Endodermal cell (in vitro differentiated cells): ENCODE measurements at regions not wholly inside any gene's neighbourhood (a gene's known extent, or its start where the extent isn't known, plus 50 kb on each side); places are given as distances from the start of the nearest gene placed in this dataset.

Source experiments
- DNase-seq: peaks from one replicate; pipeline ENCODE4 v3.0.0-alpha.2; 2017
- H3K27ac ChIP-seq: 2 replicates; pipeline ENCODE4 v1.5.1; 2013; ENCODE audit warnings: mild to moderate bottlenecking, low read depth, low read length, moderate library complexity
- H3K27me3 ChIP-seq: 2 replicates; pipeline ENCODE4 v1.6.1; 2013; ENCODE audit warnings: mild to moderate bottlenecking, low read length, moderate library complexity; ENCODE audit not compliant: insufficient read depth, control insufficient read depth, poor library complexity, severe bottlenecking
- H3K36me3 ChIP-seq: 2 replicates; pipeline ENCODE4 v1.7.0; 2013; ENCODE audit warnings: mild to moderate bottlenecking, low read length, moderate library complexity; ENCODE audit not compliant: control insufficient read depth, insufficient read depth
- H3K4me1 ChIP-seq: one replicate; pipeline ENCODE4 v1.7.0; 2013; ENCODE audit warnings: low read length; ENCODE audit not compliant: control insufficient read depth, insufficient read depth
- H3K4me3 ChIP-seq: 2 replicates; pipeline ENCODE4 v1.5.1; 2013; ENCODE audit warnings: mild to moderate bottlenecking, low read length, moderate library complexity
- H3K9ac ChIP-seq: 2 replicates; pipeline ENCODE4 v1.6.1; 2013; ENCODE audit warnings: mild to moderate bottlenecking, low read length, moderate library complexity; ENCODE audit not compliant: poor library complexity, severe bottlenecking; ENCODE audit errors: extremely low read depth
- H3K9me3 ChIP-seq: 2 replicates; pipeline ENCODE4 v1.6.1; 2013; ENCODE audit warnings: mild to moderate bottlenecking, low read length, moderate library complexity; ENCODE audit not compliant: control insufficient read depth
- H3K27ac Mint-ChIP-seq: 2 replicates; pipeline ENCODE4 v1.8.0; 2020; ENCODE audit warnings: mixed read lengths
- H3K27me3 Mint-ChIP-seq: 2 replicates; pipeline ENCODE4 v1.8.0; 2021; ENCODE audit warnings: mild to moderate bottlenecking, mixed read lengths; ENCODE audit not compliant: insufficient read depth
- H3K36me3 Mint-ChIP-seq: 2 replicates; pipeline ENCODE4 v1.8.0; 2020; ENCODE audit warnings: low read depth, mixed read lengths
- H3K4me1 Mint-ChIP-seq: 2 replicates; pipeline ENCODE4 v1.8.0; 2020; ENCODE audit warnings: mixed read lengths
- H3K4me3 Mint-ChIP-seq: 2 replicates; pipeline ENCODE4 v1.8.0; 2020; ENCODE audit warnings: mild to moderate bottlenecking, moderate library complexity, mixed read lengths
- H3K9me3 Mint-ChIP-seq: 2 replicates; pipeline ENCODE4 v1.8.0; 2020; ENCODE audit warnings: mild to moderate bottlenecking, mixed read lengths
- CTCF ChIP-seq: fragments of 200-600 bp; sonication (generic); conservative IDR thresholded peaks from 2 replicates; pipeline ENCODE4 v1.5.0; 2021; ENCODE audit warnings: antibody characterized with exemption, mild to moderate bottlenecking
- WGBS, 2 experiments: methylation state at CpG; one replicate each; pipeline versions ENCODE4 v1.1.5 to v1.1.7; 2013; ENCODE audit warnings: missing lambda C conversion rate in 2 of 2, mixed read lengths in 1 of 2; ENCODE audit not compliant: insufficient coverage in 1 of 2, insufficient read length in 1 of 2; 5-methylcytosine and 5-hydroxymethylcytosine counted together

- H3K4me3 ChIP-seq = no peak overlapping the region
- Mint-ChIP-seq H3K27me3 (no peaks in the 10 kb centered on the region), H3K27ac (no peak overlapping the region), H3K36me3 (no peaks in the 10 kb centered on the region), H3K4me1 (no peaks in the 10 kb centered on the region), H3K4me3 (no peak overlapping the region), H3K9me3 (peaks cover 17% of the 10 kb centered on the region)
- H3K9ac ChIP-seq = no peak overlapping the region
- no peak overlapping the region for H3K27ac ChIP-seq
- no peaks in the 10 kb centered on the region for H3K4me1 ChIP-seq
- 98 to 100% methylated on average over 1 to 2 of the region's 2 CpGs for WGBS, 2 experiments
- H3K27me3 ChIP-seq = no peaks in the 10 kb centered on the region
- H3K9me3 ChIP-seq = no peaks in the 10 kb centered on the region
- no peak for DNase-seq
- no peak for TF ChIP-seq CTCF
- H3K36me3 ChIP-seq = no peaks in the 10 kb centered on the region
Observed at GRCh38 chr13:54928071-54928470, 1899.5 kb downstream of the OLFM4 start.

DNA sequence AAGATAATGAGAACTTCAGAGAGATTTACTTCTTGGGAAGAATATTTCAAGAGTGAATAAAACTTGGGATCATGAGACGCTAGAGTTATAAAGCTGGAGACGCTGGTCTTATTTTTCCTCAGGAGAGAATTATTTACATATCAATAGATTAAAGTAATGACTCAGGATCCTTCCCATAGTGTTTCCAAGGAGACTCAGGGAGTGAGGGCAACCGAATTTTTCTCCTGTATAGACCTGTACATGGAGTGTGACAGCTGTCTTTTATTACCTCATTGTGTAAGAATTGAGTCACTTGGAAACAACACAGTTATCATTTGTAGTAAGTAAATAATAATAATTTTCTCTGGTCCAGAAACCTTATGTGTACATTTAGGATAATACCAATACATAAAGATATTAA lies 1905.5 kb downstream of the OLFM4 start:
- Mint-ChIP-seq H3K27me3 (no peaks in the 10 kb centered on the region), H3K4me3 (no peak overlapping the region), H3K9me3 (peaks cover 10% of the 10 kb centered on the region), H3K36me3 (no peaks in the 10 kb centered on the region), H3K27ac (no peak overlapping the region), H3K4me1 (peaks cover 16% of the 10 kb centered on the region)
- Histone ChIP-seq H3K27ac (no peak overlapping the region), H3K4me1 (peaks cover 5% of the 10 kb centered on the region), H3K36me3 (no peaks in the 10 kb centered on the region), H3K27me3 (no peaks in the 10 kb centered on the region), H3K4me3 (no peak overlapping the region), H3K9ac (no peak overlapping the region), H3K9me3 (no peaks in the 10 kb centered on the region)
- no peak for DNase-seq
- WGBS, 2 experiments = 35% methylated on average over 2 of the region's 3 CpGs; no CpG with 5 or more reads in 1 of the 2 experiments
- TF ChIP-seq CTCF = no peak

DNA sequence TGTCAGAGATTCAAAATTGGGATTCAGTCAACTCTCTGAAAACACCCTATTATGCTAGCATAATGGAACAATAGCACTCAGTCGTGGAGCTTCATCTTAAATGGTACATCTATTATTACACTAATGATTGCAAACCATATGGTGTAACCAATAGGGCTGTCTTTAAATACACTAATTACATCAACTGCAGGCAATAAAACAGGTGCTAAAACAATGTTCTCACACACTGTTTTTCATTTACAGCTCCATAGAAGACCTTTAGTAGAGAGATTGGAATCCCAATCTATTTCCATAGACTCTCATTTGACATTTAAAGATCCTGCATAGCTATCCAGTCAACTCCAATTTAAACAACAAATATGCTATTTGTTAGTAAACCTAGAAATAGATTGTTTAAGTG lies 1917.4 kb downstream of the OLFM4 start:
- Mint-ChIP-seq H3K36me3 (peaks cover 7% of the 10 kb centered on the region), H3K4me3 (no peak overlapping the region), H3K9me3 (peaks cover 5% of the 10 kb centered on the region), H3K27ac (no peak overlapping the region), H3K4me1 (peaks cover 11% of the 10 kb centered on the region), H3K27me3 (no peaks in the 10 kb centered on the region)
- WGBS, 2 experiments = 52% methylated on average over 1 of the region's 1 CpG; no CpG with 5 or more reads in 1 of the 2 experiments
- Histone ChIP-seq H3K4me3 (no peak overlapping the region), H3K4me1 (no peaks in the 10 kb centered on the region), H3K9me3 (no peaks in the 10 kb centered on the region), H3K36me3 (no peaks in the 10 kb centered on the region), H3K27ac (no peak overlapping the region), H3K27me3 (no peaks in the 10 kb centered on the region), H3K9ac (no peak overlapping the region)
- TF ChIP-seq CTCF = no peak
- DNase-seq = no peak
